Esophagus muscularis mucosa (tissue), 4 donors: ENCODE measurements at regions not wholly inside any gene's neighbourhood (a gene's known extent, or its start where the extent isn't known, plus 50 kb on each side); places are given as distances from the start of the nearest gene placed in this dataset.
"Not testable (repeated sequence)": the region's sequence is repeated elsewhere in the genome, so short reads cannot be mapped to it uniquely, and the experiment has no call there.

Experiments used
- DNase-seq: peaks from one replicate; pipeline ENCODE4 v3.0.0-alpha.2; 2017; ENCODE audit errors: extremely low spot score
- H3K27ac ChIP-seq, 4 donors: fragments of 200-600 bp; sonication (generic); replicated peaks in 1 of 4; 1 replicate in 3 of 4; 2 replicates in 1 of 4; pipeline ENCODE4 v1.5.1; 2016 to 2019; ENCODE audit warnings: mild to moderate bottlenecking in 1 of 4
- H3K27me3 ChIP-seq, 4 donors: fragments of 200-600 bp; sonication (generic); one replicate each; pipeline versions ENCODE4 v1.5.1 to v1.6.0; 2016 to 2019
- H3K36me3 ChIP-seq, 4 donors: fragments of 200-600 bp; sonication (generic); one replicate each; pipeline ENCODE4 v1.5.1; 2016 to 2019
- H3K4me1 ChIP-seq, 4 donors: fragments of 200-600 bp; sonication (generic); one replicate each; pipeline ENCODE4 v1.5.1; 2016 to 2019
- H3K4me3 ChIP-seq, 4 donors: fragments of 200-600 bp; sonication (generic); 1 replicate in 2 of 4; 2 replicates in 2 of 4; pipeline ENCODE4 v1.5.1; 2016 to 2019; ENCODE audit warnings: mild to moderate bottlenecking in 4 of 4, moderate library complexity in 1 of 4
- H3K9me3 ChIP-seq, 4 donors: fragments of 200-600 bp; sonication (generic); 1 replicate in 3 of 4; 2 replicates in 1 of 4; pipeline ENCODE4 v1.5.1; 2016 to 2019
- WGBS: methylation state at CpG from one replicate; pipeline ENCODE4 v1.1.5; 2018; 5-methylcytosine and 5-hydroxymethylcytosine counted together
- intact Hi-C: fragments of 100-400 bp; cut with DNase I; formaldehyde crosslinking; loops from one replicate; pipeline ENCODE4 v1.15.1; 2023

DNA sequence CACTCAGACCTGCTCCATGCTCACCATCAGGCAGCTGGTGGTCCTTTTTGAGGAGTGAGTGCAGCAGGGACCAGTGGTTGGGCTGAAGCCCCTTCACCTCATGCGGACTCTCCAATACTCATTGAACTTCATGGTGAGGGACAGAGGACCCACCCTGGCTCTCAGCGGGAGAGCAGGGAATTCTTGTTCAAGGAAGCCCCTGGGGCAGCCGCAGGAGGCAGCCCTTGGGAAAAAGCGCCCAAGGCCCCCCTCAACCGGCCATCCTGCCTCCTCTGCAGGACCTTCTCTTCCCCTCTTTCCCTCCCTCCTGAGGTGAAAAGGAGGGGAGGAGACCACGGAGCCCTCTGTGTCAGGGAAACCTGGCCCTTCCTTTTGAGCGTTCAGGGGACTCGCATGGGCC lies 4510.9 kb upstream of the OR11H1 start:
- H3K4me3 ChIP-seq, H3K36me3 ChIP-seq, H3K4me1 ChIP-seq, DNase-seq, H3K27ac ChIP-seq, H3K27me3 ChIP-seq, H3K9me3 ChIP-seq, intact Hi-C loops: not testable (repeated sequence)
- 65% methylated on average over 5 of the region's 8 CpGs for WGBS

DNA sequence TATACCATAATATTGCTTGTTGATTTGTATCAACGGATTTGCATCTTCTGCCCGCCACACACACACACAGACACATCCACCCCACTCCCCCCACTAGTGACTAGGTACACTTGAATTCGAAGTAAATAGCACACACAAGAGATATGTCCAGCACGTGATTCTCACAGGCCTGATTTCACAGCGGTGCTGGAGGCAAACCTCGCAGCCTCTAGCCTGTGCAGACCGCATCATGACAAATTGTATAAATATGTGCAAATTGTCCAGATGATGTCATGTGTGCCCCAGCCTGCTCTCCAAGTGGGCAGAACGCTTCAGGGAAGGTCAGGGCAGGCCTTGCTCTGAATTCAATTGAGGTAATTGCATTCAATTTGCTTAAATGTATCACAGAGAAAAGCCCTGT lies 4507.5 kb upstream of the OR11H1 start:
- H3K27me3 ChIP-seq, H3K4me3 ChIP-seq, H3K9me3 ChIP-seq, intact Hi-C loops, H3K27ac ChIP-seq, H3K36me3 ChIP-seq, H3K4me1 ChIP-seq, DNase-seq: not testable (repeated sequence)
- 38% methylated on average over 6 of the region's 8 CpGs for WGBS

- H3K4me1 ChIP-seq, DNase-seq, H3K4me3 ChIP-seq, H3K27ac ChIP-seq, intact Hi-C loops, H3K36me3 ChIP-seq: not testable (repeated sequence)
- WGBS, result 63% methylated on average over 4 of the region's 4 CpGs
- Histone ChIP-seq H3K27me3 (peaks cover 0 to 21% (median 0%) of the 10 kb centered on the region in 4 donors), H3K9me3 (peaks cover 0 to 54% (median 22%) of the 10 kb centered on the region in 4 donors)
Measured at GRCh38 chr22:11026541-11026940, 4501.5 kb upstream of the OR11H1 start.

- peaks cover 0 to 21% (median 0%) of the 10 kb centered on the region in 4 donors for H3K27me3 ChIP-seq
- intact Hi-C loops, H3K27ac ChIP-seq, H3K4me1 ChIP-seq, DNase-seq, H3K36me3 ChIP-seq, H3K4me3 ChIP-seq: not testable (repeated sequence)
- 67% methylated on average over 9 of the region's 9 CpGs for WGBS
- peaks cover 0 to 55% (median 22%) of the 10 kb centered on the region in 4 donors for H3K9me3 ChIP-seq
Measured at GRCh38 chr22:11027064-11027463, 4500.9 kb upstream of the OR11H1 start.

- H3K36me3 ChIP-seq, H3K27ac ChIP-seq, H3K4me3 ChIP-seq, intact Hi-C loops, H3K4me1 ChIP-seq: not testable (repeated sequence)
- DNase-seq, result peak; percentile 92
- WGBS, result 45% methylated on average over 1 of the region's 1 CpG
- Histone ChIP-seq H3K27me3 (peaks cover 0 to 25% (median 0%) of the 10 kb centered on the region in 4 donors), H3K9me3 (peaks cover 0 to 59% (median 27%) of the 10 kb centered on the region in 4 donors)
Measured at GRCh38 chr22:11027532-11027931, 4500.5 kb upstream of the OR11H1 start.

- peaks cover 0 to 65% (median 30%) of the 10 kb centered on the region in 4 donors for H3K9me3 ChIP-seq
- H3K4me1 ChIP-seq, intact Hi-C loops, H3K4me3 ChIP-seq, H3K36me3 ChIP-seq, H3K27ac ChIP-seq, DNase-seq: not testable (repeated sequence)
- 24% methylated on average over 1 of the region's 1 CpG for WGBS
- H3K27me3 ChIP-seq, result peaks cover 0 to 30% (median 0%) of the 10 kb centered on the region in 4 donors
Measured at GRCh38 chr22:11028180-11028579, 4499.8 kb upstream of the OR11H1 start.

- 62% methylated on average over 8 of the region's 8 CpGs for WGBS
- H3K27ac ChIP-seq, H3K4me1 ChIP-seq, DNase-seq, intact Hi-C loops, H3K4me3 ChIP-seq, H3K36me3 ChIP-seq: not testable (repeated sequence)
- Histone ChIP-seq H3K27me3 (peaks cover 0 to 42% (median 0%) of the 10 kb centered on the region in 4 donors), H3K9me3 (peaks cover 0 to 77% (median 38%) of the 10 kb centered on the region in 4 donors)
Measured at GRCh38 chr22:11029534-11029933, 4498.5 kb upstream of the OR11H1 start.

DNA sequence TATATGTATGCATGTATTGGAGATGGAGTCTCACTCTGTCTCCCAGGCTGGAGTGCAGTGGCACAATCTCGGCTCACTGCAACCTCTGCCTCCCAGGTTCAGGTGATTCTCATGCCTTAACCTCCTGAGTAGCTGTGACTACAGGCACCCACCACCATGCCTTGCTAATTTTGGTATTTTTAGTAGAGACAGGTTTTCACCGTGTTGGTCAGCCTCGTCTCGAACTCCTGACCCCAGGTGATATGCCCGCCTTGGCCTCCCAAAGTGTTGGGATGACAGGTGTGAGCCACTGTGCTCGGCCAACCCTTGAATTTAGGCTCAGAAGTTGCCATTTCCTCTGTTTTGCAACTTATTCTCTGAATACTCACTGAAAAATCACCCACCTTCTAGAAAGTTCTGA lies 4498.0 kb upstream of the OR11H1 start:
- WGBS, result 56% methylated on average over 6 of the region's 6 CpGs
- intact Hi-C loops, H3K36me3 ChIP-seq, H3K4me1 ChIP-seq, H3K27ac ChIP-seq, H3K4me3 ChIP-seq: not testable (repeated sequence)
- peaks cover 0 to 80% (median 39%) of the 10 kb centered on the region in 4 donors for H3K9me3 ChIP-seq
- peak; percentile 93 for DNase-seq
- H3K27me3 ChIP-seq, result peaks cover 0 to 42% (median 0%) of the 10 kb centered on the region in 4 donors

DNA sequence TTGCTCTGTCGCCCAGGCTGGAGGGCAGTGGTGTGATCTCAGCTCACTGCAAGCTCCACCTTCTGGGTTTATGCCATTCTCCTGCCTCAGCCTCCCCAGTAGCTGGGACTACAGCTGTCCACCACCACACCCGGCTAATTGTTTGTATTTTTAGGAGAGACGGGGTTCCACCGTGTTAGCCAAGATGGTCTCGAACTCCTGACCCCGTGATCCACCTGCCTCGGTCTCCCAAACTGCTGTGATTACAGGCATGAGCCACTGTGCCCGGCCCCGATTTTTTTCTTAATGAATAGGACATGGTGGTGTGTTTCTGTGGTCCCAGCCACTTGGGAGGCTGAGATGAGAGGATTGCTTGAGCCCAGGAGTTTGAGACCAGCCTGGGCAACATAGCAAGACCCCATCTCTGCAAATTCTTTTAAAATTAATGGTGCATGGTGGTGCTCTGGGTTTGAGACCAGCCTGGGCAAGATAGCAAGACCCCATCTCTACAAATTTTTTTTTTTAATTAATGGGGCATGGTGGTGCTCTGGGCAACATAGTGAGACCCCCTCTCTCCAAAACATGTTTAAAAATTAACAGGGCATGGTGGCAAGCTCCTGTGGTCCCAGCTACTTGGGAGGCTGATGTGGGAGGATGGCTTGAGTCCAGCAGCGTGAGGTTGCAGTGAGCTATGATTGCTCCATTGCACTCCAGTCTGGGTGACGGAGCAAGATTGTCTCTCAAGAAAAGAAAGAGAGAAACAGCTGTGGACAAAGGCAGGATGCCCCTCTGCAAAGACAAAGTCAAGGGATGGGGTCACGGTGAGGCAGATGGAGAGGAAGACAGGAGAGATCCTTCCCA lies 4497.2 kb upstream of the OR11H1 start:
- H3K4me3 ChIP-seq, H3K36me3 ChIP-seq, H3K27ac ChIP-seq, intact Hi-C loops, H3K4me1 ChIP-seq: not testable (repeated sequence)
- WGBS, result 72% methylated on average over 12 of the region's 12 CpGs
- H3K27me3 ChIP-seq, result peaks cover 0 to 42% (median 0%) of the 10 kb centered on the region in 4 donors
- peak; percentile 93 for DNase-seq
- H3K9me3 ChIP-seq, result peaks cover 0 to 81% (median 42%) of the 10 kb centered on the region in 4 donors

GRCh38 chr22:11032115-11032514 lies 4495.9 kb upstream of the OR11H1 start:
- H3K4me3 ChIP-seq, H3K4me1 ChIP-seq, H3K36me3 ChIP-seq, intact Hi-C loops, H3K27ac ChIP-seq: not testable (repeated sequence)
- 70% methylated on average over 13 of the region's 13 CpGs for WGBS
- DNase-seq, result peak; percentile 92
- Histone ChIP-seq H3K9me3 (peaks cover 0 to 79% (median 45%) of the 10 kb centered on the region in 4 donors), H3K27me3 (peaks cover 0 to 38% (median 0%) of the 10 kb centered on the region in 4 donors)

DNA sequence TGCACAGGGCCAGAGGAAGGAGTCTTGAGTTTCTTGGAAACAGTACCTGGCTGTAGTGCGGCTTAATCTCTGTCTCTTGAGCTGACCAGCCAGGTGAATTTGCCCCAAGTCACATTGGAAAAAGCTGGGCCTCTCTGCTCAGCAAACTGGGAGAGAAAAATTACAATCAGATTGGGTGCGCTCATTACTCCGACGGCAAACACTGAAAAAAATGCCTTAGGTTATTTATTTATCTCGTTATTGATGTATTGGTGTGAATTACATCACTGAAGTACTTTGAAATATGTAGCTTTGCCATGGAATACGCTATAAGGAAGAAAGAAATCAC lies 4493.4 kb upstream of the OR11H1 start:
- H3K36me3 ChIP-seq, H3K4me3 ChIP-seq, H3K27ac ChIP-seq, intact Hi-C loops, H3K4me1 ChIP-seq: not testable (repeated sequence)
- Histone ChIP-seq H3K27me3 (peaks cover 0 to 36% (median 0%) of the 10 kb centered on the region in 4 donors), H3K9me3 (peaks cover 0 to 80% (median 60%) of the 10 kb centered on the region in 4 donors)
- 51% methylated on average over 6 of the region's 6 CpGs for WGBS
- DNase-seq, result peak; percentile 92

GRCh38 chr22:11035031-11035873 lies 4492.7 kb upstream of the OR11H1 start:
- H3K36me3 ChIP-seq, H3K4me1 ChIP-seq, H3K27ac ChIP-seq, H3K4me3 ChIP-seq, intact Hi-C loops: not testable (repeated sequence)
- H3K27me3 ChIP-seq, result peaks cover 0 to 42% (median 0%) of the 10 kb centered on the region in 4 donors
- DNase-seq, result peak; percentile 93
- peaks cover 0 to 82% (median 66%) of the 10 kb centered on the region in 4 donors for H3K9me3 ChIP-seq
- 64% methylated on average over 13 of the region's 13 CpGs for WGBS
